ENCODE measurements at regions not wholly inside any gene's neighbourhood (a gene's known extent, or its start where the extent isn't known, plus 50 kb on each side); places are given as distances from the start of the nearest gene placed in this dataset.
"Not testable (repeated sequence)": the region's sequence is repeated elsewhere in the genome, so short reads cannot be mapped to it uniquely, and the experiment has no call there.

DNA sequence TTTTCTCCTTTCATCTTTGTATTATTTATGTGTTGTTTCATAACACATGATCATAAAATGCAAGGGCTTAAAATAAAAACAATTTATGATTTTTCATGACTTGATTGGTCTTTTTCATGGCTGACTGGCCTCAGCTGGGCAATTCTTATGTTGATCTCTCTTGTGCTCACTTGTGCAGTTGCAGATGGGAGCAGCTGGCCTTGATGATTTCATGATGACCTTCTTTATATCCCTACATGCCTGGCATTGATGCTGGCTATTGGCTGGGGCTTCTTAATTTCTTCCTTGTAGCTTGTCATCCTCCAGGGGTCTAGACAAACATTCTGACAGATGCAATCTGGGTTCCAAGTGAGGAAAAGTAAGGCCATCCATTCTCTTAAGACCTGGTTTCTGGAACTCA, 1832.8 kb upstream of the FLRT2 start:
- no peak for DNase-seq (ENCODE audit: low read depth in 2 of 2)

DNA sequence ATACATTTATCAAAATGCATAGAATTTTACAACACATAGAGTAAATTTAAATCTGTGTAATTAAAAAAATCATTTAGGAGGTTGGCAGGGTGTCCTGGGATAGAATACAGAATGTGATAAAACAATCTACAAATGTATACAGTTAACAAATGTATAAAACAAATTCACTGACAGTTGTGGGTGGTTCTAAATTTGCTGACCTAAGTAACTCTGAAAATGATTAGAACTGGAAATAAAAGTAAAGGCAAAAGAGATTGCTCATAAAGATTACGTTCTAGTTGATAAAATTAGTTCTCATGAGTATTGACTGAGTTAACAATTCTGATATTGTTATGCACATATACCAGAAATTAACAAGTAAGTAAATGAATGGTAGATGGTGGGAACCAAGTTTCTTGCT, 1827.3 kb upstream of the FLRT2 start:
- DNase-seq (ENCODE audit: low read depth in 2 of 2), result no peak

DNA sequence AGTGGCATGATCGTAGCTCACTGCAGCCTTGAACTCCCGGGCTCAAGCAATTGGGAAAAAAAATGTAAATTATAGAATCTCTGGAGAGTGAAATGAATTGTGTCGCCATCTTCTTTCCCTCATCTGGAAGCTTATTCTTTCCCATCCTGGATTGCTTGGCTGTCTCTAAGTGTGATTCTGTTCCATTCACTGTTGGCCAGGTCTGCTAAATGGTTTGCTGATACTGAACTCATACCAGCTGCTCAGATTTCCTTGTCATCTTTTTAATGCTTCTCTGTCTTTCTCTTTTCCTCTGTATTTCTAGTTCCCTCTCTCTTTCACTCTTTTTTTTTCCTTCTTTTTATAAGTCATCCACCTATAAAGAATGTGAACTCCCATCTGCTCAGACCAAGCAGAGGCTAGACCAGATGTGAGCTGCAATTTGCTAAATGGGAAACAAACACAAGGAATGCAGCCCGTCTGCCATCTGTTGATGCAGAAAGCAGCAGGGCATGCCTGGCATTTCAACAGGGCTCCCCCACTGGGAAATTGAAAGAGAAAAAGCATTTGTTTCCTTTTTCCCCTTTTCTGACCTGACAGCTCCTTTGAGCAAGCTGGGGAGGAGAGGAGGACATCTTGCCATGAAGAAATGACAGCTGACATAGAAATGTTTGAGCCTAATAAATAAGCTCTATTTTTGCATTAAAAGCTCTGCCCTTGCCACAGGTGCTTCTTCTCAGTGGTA, 1823.6 kb upstream of the FLRT2 start:
- DNase-seq (ENCODE audit: low read depth in 2 of 2), result no peak

DNA sequence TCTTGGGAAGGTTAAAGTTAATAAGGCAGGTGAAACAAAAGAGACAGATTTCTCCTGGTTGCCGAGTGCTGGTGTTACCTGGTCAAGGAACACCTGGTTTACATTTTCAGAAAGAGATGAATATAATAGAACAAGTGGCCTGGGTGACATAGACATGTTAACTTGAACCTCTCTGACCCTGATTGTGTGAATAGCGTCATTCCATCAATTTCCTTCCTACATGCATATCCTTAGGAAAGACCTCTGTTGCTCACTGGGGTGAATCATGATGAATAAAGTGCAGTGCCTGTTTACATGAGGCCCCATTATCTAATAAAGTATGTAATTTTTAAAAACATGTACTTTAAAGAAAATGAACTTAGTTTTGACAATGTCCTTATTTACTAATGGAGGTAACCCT, 1822.9 kb upstream of the FLRT2 start:
- no peak for DNase-seq (ENCODE audit: low read depth in 2 of 2)

DNA sequence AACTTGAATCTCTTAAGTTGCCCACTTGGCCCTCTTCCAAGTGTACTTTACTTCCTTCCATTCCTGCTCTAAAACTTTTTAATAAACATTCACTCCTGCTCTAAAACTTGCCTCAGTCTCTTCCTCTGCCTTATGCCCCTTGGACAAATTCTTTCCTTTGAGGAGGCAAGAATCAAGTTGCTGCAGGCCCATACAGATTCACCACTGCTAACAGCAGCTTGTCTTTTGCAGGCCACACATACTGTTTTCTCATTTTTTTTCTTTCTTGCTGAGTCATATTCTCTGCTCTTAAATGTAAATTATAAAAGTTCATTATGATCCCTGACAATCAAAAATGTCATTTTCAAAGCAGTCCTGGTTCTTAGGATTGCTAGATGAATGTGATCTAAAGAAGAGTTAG, 1820.8 kb upstream of the FLRT2 start:
- DNase-seq (ENCODE audit: low read depth in 2 of 2), result no peak

DNA sequence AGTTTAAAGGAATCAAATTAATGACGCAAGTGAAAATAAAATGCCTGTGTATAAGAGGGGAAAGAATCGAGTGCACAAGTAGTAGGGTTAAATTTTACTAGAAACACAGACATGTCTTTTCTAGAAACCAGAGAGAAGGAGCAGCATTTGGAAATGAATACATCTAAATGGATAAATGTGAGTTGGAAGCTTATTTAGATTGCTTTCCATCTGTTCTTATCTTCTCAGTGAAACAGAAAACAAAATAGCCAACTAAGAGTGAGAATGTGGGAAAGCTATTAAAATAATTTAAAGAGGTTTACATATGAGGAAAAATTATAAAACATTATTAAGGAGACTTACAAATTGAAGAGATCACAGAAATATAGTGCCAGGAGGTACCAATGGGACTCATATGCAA, 1818.9 kb upstream of the FLRT2 start:
- no peak for DNase-seq (ENCODE audit: low read depth in 2 of 2)

DNA sequence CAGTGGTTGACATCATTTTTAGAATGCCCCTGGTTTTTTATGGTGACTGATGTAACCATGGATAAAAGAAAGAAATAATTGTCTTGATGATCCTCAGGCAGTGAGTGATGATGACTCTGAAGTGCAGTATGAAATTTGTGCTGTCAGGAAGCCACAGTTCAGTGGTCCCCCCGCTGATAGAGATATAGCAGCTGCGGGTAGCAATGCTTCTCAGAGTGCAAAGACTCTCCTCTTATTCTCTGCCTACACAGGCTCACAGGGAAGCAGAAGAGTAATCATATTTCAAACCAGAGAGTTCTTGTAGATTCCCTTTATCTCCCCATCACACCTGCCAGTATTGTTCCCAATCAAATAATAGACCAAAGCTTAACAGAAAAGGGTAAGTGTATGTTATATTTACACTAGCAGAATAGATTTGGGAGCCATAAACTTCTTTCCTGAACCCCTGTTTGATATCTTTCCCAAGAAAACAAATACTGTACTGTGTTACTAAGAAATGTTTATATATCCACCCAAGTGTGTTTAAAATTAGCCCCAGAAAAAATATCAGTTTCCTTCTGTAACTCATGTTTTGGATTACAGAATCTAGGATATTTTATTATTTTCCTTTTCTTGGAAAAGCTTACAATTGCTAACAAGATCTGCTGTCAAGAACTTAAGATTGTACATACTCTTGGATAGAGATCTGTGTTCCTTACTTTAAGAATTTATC, 1817.4 kb upstream of the FLRT2 start:
- no peak for DNase-seq (ENCODE audit: low read depth in 2 of 2)

DNA sequence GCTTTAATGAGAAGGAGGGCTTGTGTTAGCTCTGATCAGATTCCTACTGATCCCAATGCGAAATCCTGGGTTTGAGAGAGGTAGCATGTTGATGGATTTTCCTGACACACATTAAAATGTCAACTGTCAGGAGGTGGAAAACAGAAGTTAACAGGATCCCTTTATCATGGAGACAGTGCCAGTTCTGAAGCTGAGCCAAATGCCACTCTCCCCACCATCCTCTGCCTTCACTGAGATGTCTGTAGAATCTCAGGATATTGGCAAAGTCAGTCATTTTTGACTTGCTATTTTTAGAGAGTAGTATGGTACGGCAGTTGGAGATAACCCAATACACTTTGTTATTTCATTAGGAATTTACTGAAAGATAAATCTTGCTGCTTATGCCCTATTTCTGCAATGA, 1816.2 kb upstream of the FLRT2 start:
- DNase-seq (ENCODE audit: low read depth in 2 of 2), result no peak

DNA sequence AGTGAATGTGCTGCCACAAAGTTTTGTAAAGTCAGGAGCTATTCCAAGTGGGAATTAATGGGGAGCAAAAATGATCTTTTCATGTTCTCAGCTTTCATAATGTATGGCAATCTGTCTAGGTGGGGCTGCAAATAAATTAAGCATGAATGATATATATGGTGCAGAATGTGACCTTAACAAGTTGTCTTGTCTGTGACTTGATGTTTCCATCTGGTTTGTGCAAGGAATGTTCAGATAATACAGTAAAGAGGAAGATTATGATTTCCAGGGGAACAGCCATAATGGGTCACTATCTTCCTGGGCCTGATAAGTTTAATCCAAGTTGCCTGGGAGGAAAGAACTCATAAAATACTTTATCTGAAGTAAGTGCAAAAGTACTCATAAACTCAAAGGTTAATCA, 1815.8 kb upstream of the FLRT2 start:
- no peak for DNase-seq (ENCODE audit: low read depth in 2 of 2)

DNA sequence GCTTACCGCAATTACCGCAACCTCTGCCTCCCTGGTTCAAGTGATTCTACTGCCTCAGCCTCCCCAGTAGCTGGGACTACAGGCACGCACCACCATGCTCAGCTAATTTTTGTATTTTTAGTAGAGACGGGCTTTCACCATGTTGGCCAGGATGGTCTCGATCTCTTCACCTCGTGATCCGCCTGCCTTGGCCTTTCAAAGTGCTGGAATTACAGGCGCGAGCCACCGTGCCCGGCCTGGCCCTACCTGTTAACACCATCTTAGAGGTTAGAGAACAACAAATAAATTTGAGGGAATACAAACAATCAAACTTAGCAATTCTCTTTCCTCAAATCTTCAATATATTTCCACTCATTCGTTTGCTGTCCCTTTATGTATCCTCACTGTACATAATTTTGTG, 1810.5 kb upstream of the FLRT2 start:
- DNase-seq (ENCODE audit: low read depth in 2 of 2), result not testable (repeated sequence)

DNA sequence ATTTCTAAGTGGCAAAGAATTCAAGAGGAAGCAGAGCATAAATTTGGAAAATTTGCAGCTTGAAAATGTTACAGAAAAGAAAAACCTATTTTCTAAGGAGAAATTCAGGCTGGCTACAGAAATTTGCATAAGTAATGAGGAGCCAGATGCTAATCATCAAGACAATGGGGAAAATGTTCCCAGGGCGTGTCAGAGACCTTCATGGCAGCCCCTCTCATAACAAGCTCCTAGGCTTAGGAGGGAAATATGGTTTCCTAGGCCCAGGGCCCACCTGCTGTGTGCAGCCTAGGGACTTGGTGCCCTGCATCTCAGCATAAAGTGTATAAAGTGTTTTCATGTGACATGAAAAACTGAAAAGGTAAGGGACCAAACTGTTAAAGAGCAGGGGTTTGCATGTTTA, 1796.3 kb upstream of the FLRT2 start:
- no peak for DNase-seq (ENCODE audit: low read depth in 2 of 2)

DNA sequence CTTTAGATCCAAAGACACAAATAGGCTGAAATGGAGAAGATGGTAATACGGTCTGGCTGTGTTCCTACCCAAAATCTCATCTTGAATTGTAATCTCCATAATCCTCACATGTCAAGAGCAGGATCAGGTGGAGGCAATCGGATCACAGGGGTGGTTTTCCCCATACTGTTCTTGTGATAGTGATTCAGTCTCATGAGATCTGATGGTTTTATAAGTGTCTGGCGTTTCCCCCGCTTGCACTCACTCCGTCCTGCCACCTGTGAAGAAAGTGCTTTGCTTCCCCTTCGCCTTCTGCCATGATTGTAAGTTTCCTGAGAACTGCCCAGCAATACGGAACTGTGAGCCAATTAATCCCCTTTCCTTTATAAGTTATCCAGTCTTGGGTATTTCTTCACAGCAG, 1795.5 kb upstream of the FLRT2 start:
- DNase-seq (ENCODE audit: low read depth in 2 of 2), result no peak

DNA sequence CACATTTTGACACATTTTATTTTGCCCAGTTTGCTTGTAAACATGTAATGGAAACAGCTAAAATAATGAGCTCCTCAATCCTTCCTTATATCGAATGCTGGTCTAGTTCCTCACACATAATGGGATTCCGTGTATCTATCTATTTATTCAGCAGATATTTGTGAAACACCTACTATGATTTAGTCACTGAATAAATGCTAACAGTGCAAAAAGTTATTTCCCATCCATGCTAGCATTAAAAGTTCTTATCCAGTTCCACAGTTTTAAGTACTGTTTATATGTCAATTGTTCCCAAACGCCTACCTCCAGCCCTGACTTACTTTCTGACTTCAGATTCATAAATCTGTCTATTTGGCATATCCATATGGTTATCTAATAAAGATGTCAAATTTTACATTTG, 1788.7 kb upstream of the FLRT2 start:
- DNase-seq (ENCODE audit: low read depth in 2 of 2), result no peak

DNA sequence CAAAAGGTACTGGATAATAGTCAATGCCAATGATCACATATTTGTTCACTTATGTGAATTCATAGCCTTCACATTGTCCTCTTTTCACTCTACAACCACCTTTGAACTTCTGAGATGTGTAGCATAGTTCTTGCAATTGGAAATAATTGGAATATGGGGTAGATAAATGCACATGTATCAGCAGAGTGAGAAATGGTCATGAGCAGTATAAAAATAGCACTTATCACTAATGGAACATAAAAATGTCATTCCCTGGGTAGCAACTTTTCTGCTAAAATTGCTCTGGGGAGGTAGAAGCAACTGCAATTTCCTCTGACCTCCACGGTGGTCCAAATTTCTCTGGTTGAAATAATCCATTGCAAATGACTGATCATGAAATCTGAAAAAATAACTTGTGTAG, 1785.7 kb upstream of the FLRT2 start:
- DNase-seq (ENCODE audit: low read depth in 2 of 2), result no peak

DNA sequence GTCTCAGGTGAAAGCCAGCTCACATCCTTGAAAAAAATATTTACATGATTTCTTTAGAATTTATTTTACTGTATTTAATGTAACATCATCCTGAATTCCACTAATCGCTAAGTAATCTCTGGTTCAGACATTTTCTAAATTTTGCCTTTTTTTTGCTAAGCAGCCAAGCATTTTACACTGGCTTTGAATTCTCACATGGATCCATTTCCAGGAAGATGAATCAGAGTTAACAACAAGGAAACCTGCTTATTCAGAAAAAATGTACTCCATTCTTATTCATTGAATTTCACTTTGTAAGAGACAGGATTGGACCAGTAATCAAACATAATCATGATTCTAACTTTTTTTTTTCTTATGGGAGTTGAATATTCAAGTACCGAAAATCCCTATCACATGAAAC, 1785.1 kb upstream of the FLRT2 start:
- no peak for DNase-seq (ENCODE audit: low read depth in 2 of 2)

DNA sequence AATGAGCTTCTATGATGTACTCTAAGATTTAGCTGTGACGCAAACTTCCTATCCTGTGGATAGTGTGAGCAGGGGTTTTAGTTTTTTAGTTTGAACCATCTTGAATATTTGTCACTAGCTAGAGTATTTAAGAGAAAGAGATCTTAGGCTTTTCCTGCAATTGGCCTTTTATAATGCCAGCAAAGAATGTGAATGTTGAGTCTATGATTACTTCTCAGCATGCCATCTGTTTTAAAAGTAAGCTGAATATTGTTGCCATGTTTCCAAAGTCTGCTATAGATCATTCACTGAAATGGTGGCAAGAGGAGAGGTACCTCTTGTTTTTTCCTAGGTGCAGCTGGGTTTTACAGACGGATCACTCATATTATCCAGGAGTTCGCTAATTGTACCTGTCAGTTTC, 1783.6 kb upstream of the FLRT2 start:
- no peak for DNase-seq (ENCODE audit: low read depth in 2 of 2)

DNA sequence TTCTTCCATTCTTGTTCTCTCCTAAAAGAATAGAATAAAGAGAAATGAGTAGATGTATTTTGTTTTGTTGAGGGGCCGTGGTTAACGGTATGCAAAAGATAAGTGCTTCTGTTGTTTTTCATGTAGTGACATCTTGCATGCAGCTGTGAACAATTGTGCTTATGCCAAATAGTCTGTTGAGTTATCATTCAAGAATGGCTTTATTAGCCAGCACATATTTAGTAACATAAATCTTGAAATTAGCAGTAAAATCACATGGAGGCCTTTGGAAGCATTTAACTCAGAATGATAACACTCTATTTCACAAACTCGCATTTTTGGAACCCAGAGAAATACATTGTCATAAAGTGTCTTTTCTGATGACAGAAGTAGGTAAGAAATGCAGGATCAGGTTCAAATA, 1772.0 kb upstream of the FLRT2 start:
- DNase-seq (ENCODE audit: low read depth in 2 of 2), result no peak

DNA sequence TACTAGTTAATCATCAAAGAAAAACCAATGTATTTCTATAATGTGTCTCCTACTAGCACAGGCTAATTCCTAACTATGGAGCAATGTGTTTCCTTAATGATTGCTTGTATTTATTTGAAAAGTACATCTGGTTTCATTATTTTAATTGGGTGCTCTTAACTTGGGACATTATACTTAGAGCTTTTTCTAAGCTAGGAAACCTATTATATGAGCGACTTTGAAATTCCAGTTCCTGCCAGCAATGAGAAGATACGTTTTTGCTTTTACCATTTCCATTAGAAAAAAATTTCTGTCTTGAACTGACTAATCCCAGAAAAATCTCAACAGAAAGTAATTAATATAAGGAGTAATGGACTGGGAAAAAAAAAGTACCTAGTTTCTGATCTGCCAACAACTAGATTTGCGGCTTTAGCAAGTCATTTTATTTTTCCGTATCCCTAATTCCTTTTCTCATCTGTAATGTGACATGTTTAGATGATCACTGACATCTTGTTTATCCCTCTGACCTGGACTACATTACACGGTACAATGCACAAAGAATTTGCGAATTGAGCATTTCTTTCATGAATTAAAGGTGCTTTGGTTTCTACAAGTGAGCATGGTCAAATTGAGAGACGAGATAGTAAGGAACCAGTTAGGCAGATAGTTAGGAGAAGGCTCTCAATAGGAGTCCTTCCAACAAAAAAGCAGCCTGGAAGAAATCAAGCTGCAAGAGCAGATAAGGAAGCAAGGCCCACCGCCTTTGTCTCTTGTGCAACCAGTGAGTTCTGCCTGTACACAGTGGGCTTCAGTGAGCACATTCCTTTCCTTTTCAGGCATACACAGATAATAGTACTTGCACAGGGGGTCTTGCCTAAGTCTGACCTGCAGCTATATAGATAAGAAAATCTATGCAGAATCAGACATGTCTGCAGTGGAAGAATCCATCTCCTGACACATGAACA, 1765.0 kb upstream of the FLRT2 start:
- no peak for DNase-seq (ENCODE audit: low read depth in 2 of 2)

DNA sequence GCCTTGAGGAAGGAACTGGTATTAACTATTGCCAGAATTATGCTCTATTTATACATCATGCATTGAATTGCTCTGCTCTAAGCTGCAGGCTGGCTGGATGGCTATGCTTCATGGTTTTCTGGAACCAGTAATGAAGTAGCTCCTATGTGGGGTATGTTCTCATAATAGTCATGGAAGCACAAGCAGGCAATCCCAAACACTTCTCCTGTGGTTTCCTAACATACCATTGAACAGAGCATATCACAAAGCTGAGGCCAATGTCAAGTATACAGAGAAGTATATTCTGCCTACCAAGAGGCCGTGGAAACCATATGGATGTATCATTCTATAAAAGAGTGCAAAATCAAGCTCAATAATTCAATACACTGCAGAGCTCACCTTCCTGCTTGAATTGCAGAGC, 1752.4 kb upstream of the FLRT2 start:
- no peak for DNase-seq (ENCODE audit: low read depth in 2 of 2)

DNA sequence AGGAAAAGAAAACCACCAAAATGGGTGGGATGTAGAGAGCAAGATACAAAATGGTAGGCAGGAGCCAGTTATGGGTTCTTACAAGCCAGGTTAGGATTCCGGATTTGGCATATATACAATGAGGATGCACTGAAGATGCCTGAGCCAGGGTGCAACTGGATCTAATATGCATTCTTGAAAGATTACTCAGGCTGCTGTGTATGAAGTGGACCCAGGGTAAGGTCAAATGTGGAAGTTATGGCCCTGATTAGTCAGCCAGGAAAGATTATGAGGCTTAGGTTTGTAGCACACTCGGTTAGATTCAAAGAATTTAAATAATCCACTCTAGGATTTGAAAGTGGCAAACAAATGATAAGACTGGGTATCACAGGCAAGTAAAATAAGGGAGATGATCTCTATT, 1750.7 kb upstream of the FLRT2 start:
- DNase-seq (ENCODE audit: low read depth in 2 of 2), result no peak

DNA sequence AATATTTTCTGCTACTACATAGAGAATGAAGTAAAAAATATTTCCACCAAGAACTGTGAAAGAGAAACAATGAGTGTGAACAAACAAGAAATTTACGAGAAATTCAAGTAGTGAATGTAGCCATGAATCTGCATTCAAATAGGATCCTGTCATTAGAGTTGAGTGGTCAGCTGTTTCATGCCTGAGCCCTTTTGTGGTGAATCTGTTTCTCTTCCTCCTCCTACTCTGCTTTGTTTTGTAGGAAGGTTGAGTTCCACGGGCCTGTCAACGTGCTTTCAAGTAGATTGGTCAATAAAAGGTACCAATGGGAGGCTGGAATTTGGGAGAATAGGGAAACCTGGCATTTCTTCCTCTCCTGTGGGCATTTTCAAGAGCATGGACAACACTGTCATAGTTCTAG, 1749.6 kb upstream of the FLRT2 start:
- DNase-seq (ENCODE audit: low read depth in 2 of 2), result no peak

DNA sequence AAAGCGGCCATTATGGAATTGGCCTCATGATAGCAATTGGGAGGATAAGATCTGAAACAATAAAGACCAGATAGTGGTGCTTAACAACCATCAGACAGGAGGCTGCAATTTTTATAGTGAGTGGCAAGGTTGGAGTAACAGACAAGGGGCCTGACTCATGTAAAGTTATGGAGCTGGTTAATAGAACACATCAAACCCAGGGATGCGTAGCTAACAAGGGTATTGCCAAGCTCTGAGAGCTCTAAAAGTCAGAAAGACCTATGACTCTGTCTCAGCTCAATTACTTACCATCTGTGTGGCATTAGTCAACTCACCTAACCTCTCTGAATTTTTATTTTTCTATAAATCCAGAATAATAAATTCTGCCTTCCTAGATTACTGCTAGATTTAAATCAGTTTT, 1731.5 kb upstream of the FLRT2 start:
- DNase-seq (ENCODE audit: low read depth in 2 of 2), result no peak

DNA sequence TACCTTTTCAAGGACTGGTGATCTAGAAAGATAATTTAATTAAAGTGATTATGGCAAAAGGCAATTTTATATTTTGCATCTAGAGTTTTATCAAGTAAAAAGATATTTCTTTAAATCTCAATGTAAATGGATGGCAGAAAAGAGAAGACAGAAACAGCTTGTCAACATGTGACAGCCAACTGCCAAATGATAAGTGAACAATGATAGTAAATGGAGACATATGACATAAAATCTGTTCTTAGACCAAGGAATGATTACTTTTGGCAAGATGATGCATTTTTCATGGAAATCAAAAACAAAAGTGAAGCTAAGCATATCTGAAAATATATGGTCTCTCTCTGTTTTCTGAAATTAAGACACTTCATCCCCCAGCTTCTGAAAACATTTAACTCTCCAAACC, 1730.7 kb upstream of the FLRT2 start:
- no peak for DNase-seq (ENCODE audit: low read depth in 2 of 2)

Measured in stimulated activated CD8-positive, alpha-beta memory T cell treated with anti-CD3 and anti-CD28 coated beads, Interleukin-2, amount 100 ng/mL, for 48 hours (primary cell).